ENCODE measurements at regions not wholly inside any gene's neighbourhood (a gene's known extent, or its start where the extent isn't known, plus 50 kb on each side); places are given as distances from the start of the nearest gene placed in this dataset.

DNA sequence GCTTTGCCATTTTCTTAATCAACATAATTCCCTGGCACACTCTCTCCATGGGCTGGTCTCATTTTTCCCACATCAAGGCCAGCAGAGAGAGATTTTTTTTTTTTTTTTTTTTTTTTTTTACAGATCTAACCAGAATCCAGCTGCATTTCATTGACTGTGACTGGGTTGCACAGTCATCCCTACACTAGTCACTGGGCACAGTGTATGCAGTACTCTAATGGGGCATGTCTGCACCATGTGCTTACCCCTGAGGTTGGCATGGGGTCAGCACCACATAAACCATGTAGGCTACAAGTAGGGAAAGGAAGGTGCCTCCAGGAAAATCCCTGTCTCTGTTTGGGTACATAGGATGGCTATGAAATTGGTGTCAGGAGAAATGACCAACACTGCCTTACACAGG lies 64.1 kb upstream of the LRP8 start:
- DNase-seq (ENCODE audit: low spot score) = no peak
- TF ChIP-seq, protein P1, sequence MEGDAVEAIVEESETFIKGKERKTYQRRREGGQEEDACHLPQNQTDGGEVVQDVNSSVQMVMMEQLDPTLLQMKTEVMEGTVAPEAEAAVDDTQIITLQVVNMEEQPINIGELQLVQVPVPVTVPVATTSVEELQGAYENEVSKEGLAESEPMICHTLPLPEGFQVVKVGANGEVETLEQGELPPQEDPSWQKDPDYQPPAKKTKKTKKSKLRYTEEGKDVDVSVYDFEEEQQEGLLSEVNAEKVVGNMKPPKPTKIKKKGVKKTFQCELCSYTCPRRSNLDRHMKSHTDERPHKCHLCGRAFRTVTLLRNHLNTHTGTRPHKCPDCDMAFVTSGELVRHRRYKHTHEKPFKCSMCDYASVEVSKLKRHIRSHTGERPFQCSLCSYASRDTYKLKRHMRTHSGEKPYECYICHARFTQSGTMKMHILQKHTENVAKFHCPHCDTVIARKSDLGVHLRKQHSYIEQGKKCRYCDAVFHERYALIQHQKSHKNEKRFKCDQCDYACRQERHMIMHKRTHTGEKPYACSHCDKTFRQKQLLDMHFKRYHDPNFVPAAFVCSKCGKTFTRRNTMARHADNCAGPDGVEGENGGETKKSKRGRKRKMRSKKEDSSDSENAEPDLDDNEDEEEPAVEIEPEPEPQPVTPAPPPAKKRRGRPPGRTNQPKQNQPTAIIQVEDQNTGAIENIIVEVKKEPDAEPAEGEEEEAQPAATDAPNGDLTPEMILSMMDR (IDR thresholded peaks at IDR 0.05; ENCODE audit: borderline replicate concordance, control extremely low read depth, extremely low read depth, insufficient read depth, missing control alignments) = no peak
- in situ Hi-C loops (cut with MboI; ENCODE audit: low sequenced_read_pairs, unreplicated experiment) = loop anchor here (5.0 kb wide), 1 partner anchor 115 kb away; no protein-coding TSS in a partner anchor

DNA sequence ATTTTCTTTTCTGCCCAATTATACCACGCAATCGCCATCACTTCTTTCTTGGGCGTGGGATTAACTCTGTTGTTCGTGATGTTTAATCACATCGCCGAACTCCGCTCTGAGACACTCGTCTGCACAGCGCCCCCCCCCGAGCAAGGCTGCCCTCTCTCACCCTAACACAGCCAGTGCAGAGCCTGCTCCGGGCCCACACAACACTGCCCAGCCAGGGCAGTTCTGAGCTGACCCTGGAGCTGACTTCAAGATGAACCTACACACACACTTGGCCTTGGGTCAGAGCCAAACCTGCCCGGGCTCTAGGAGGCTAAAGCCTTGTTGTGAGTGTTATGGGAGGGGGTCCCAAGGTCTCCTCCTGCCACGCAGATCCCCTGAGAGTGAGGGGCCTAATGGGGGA lies 64.6 kb upstream of the LRP8 start:
- TF ChIP-seq, protein P1 (IDR thresholded peaks at IDR 0.05; ENCODE audit: borderline replicate concordance, control extremely low read depth, extremely low read depth, insufficient read depth, missing control alignments) = no peak
- DNase-seq (ENCODE audit: low spot score) = no peak
- in situ Hi-C loops (cut with MboI; ENCODE audit: low sequenced_read_pairs, unreplicated experiment) = loop anchor here (5.0 kb wide), 1 partner anchor 115 kb away; no protein-coding TSS in a partner anchor

DNA sequence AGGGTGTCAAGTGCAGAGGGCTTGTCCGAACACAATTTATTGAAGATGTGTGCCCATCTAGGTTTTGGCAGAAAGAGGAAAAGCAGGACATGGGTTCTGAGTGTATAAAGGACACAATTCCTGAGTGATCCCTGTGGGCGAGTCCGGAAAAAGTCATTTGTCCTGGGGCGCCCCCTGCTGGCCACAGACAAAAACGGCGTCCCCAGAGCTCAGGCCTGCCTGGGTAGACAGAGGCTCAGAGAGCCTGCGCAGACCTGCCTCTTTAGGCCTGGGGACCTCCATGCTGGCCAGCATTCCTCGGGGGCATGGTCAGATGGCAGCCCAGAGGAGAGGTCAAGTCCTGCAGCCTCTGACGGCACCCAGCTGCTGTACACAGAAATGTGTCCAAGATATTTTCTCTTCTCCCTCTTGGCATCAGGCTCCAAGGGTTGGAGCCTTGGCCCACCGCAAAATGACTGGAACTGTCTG lies 65.5 kb upstream of the LRP8 start:
- peak; percentile 88 for DNase-seq (ENCODE audit: low spot score)
- TF ChIP-seq, protein P1 (IDR thresholded peaks at IDR 0.05; ENCODE audit: borderline replicate concordance, control extremely low read depth, extremely low read depth, insufficient read depth, missing control alignments) = peak; percentile 87
- in situ Hi-C loops (cut with MboI; ENCODE audit: low sequenced_read_pairs, unreplicated experiment) = loop anchor here (5.0 kb wide), 1 partner anchor 116 kb away; no protein-coding TSS in a partner anchor

DNA sequence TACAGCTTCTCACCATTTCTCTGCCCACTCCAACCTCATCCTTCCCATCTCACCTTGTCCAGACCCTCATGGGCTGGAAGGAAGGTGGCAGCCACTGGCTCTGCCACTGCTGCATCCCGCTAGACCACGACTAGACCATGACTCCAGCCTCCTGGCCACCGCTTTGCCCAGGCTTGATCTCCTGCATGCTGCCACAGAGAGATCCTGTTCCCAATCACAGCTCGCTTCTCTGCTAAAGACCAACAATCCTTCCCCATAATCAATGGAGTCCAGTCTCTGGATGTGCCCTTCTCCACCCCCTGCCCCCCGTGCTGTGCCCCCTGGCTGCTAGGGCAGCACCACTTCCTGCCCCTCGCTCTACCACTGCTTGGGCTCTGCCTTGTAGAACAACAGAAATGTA lies 64.9 kb upstream of the DMRTB1 start:
- in situ Hi-C loops (cut with MboI; ENCODE audit: low sequenced_read_pairs, unreplicated experiment) = loop anchor here (5.0 kb wide), 1 partner anchor 117 kb away; no protein-coding TSS in a partner anchor
- no peak for DNase-seq (ENCODE audit: low spot score)
- TF ChIP-seq, protein P1 (IDR thresholded peaks at IDR 0.05; ENCODE audit: borderline replicate concordance, control extremely low read depth, extremely low read depth, insufficient read depth, missing control alignments) = no peak

DNA sequence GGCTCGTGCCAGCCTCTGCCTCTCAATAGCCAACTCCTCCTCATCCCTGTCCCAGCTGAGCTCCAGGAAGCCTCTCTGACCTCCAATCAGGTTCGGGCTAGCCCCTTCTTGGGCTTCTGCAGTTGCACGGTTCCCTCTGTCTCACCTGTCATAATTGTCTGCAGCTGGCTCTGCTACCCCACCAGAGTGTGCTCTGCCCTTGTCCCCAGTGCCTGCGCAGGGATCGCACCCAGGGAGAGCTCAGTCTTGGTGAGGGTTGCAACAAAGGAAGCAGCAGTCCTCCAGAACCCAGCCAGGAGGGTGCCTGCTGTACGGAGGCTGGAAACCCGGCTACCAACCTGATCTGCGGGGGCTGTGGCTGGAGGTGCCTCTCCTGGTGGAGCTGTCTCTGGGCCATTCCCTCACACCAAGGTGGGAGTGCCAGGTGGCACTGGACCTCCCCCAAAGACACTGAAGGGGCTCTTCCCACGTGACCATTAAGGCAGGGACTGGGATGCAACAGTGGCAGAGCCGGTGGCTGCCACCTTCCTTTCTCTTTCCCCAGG lies 63.5 kb upstream of the DMRTB1 start:
- in situ Hi-C loops (cut with MboI; ENCODE audit: low sequenced_read_pairs, unreplicated experiment) = no loop called here
- no peak for DNase-seq (ENCODE audit: low spot score)
- TF ChIP-seq, protein P1 (IDR thresholded peaks at IDR 0.05; ENCODE audit: borderline replicate concordance, control extremely low read depth, extremely low read depth, insufficient read depth, missing control alignments) = no peak

DNA sequence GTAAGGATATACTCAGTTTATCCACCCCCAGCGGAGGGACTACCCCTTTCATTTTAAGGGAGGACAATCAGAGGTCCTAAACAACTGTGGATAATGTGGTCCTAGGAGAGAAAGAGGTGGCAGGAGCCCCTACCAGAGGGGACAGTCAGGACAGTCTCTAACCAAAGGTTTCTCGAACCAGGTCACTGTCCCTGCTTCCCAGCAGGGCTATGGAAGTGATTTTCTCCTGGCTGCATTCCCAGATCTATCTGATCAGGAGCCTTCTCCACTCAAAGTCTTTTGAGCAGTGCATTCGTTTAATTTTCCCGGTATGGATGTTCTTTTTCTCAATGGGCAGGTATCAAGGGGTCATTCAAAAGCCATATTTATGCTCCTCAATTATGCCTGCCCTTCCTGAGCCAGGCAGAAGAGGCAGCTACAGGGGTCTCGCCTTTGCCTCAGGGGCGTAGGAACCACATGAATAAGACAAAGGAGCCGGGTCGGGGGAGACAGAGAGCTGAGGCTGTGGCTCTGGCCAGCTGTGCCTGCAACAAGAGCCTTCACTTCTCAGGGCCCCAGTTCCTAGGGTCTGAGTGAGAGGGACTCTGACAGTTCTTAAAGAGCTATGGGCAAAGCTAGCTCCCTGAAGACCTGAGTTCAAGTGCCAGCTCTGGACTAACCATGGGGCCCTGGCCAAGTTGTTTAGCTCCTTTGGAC lies 62.5 kb upstream of the DMRTB1 start:
- in situ Hi-C loops (cut with MboI; ENCODE audit: low sequenced_read_pairs, unreplicated experiment) = no loop called here
- TF ChIP-seq, protein P1 (IDR thresholded peaks at IDR 0.05; ENCODE audit: borderline replicate concordance, control extremely low read depth, extremely low read depth, insufficient read depth, missing control alignments) = no peak

More for the DNA sequence above, 62.5 kb upstream of the DMRTB1 start:
- no peak for DNase-seq (ENCODE audit: low spot score)
